COLO829 (cell line): ENCODE measurements at regions not wholly inside any gene's neighbourhood (a gene's known extent, or its start where the extent isn't known, plus 50 kb on each side); places are given as distances from the start of the nearest gene placed in this dataset.
A peak's percentile ranks its signal among the peaks of the same experiment; 100 is the strongest.

Experiments
- DNase-seq: peaks from one replicate; pipeline ENCODE4 v3.0.0; 2012; ENCODE audit warnings: low spot score

DNA sequence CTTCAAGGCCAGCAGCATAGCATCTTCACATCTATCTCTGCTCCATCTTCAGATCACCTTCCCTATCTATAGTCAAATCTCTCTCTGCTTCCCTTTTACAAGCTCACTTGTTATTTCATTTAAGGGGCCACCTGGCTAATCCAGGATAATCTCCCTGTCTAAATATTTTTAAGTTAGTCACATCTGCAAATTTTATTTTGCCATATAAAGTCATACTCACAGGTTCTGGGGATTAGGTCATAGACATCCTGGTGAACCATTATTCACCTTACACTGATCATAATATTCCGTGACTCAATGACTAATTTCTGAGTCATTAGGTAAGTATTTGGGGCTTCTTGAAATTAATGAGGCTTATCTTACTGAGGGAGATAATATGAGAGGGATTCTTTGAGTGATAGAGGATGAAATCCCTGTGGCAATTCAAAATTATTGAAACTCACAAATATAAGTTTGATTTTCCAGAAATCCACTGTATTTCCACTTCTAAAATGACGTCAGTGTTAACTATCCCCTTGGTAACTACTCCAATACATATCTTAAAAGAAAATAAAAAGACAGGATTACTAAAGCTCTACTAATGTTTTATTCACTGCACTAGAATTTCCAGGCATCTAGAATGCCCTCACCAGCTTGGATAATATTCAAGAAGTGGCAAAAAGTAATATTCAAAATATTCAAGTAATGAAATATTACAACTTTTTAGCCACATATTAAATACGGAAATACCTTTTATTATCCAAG lies 93.7 kb upstream of the RBMS3 start:
- DNase-seq = peak; percentile 73

DNA sequence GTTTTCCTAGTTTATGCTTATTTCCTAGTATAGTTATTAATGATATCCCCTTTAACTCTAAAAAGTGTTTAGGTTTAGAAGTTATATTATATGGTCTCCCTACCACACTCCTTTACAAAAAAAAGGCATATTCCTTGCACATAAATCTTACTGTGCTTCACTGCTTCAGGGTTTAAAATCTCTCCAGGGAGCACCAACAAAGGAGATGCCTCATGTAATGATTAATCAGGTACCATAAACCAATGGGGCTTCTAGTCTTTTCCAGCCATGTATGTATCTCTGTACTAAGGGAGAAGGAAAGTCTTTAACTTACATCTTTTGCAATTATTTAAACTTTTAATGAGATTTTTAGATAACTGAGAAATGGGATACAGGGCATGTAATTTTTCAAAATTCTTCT lies 91.5 kb upstream of the RBMS3 start:
- DNase-seq = no peak

DNA sequence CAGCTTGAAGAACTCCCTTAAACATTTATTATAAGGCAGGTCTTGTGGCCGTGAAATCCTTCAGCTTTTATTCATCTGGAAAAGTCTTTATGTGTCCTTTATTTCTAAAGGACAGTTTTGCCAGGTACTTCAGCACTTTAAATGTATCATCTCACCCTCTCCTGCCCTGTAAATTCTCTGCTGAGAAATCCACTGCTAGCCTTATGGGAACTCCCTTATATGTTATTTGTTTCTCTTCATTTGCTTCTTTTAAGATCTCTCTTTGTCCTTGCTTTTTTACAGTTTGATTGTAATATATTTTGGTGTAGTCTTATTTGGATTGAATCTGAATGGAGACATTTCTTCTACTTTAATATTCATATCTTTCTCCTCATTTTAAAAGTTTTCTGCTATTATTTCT lies 86.7 kb upstream of the RBMS3 start:
- DNase-seq = no peak

DNA sequence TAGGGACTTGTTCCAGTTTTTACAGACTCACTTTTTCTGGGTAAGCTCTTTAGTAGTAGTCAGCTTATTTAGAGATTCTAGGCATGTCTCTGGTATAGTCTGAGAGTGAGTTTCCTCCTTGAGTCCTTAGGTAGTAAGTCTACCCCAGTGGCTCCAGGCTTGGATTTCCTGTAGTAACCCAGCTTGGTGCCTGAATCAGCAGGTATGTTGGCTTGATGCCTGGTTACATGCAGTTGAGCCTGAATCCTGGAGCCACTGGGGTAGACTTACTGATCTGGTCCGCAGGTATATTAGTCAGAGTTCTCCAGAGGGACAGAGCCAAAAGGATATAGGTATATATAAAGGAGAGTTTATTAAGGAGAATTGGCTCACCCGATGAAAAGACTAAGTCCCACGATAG lies 85.8 kb upstream of the RBMS3 start:
- no peak for DNase-seq

DNA sequence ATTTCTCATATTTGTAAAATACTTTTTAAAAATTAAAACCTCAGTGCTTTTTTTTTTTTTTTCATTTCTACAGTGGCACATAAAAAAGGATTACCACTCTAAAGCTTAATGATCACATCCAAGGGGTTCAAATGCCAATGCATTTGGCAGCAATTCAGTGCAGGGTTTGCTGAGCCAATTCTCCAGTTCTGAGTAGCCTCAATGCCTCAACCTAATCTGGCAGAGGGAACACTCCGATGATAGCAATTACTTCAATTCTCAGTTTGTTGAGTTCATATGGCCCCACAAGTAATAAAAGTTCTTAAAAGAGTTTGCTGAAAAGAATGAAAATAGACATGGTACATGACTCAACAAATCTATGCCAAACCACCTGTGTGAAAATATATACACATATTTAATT lies 79.3 kb upstream of the RBMS3 start:
- no peak for DNase-seq

DNA sequence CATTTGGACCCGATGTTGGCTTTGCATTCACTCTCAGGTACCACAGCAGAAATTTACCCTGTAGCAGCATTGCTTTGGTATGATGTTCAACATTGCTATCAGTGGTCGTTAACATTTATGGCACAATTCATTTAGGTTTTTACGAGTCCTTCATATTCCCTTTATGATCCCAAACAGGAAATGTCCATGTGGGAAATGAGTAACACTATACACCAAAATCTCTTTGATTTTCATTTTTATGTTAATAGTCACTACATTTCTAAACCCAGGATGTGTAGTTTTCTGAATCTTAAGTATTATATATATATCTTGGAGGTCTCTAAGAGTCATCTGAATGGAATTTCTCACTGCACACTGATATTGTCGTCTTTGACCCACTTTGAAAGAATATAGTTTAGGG lies 78.5 kb upstream of the RBMS3 start:
- DNase-seq = no peak

DNA sequence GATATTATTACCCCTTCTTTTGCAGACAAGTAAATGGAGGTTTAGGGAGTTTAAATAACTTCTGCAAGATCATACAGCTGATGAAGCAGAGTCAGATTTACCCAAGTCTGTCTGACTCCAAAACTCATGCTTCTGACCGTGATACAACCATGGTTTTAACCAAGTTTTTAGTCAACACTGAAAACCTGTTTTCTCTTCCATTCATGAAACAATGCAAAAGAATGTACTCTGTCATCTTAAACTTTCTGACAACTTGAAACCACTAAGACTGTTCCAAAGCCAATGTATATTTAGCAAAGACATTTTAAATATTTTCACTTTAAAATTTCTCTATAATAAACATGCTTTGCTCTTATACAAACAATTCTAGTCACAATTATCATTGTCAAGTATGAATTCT lies 77.0 kb upstream of the RBMS3 start:
- no peak for DNase-seq

DNA sequence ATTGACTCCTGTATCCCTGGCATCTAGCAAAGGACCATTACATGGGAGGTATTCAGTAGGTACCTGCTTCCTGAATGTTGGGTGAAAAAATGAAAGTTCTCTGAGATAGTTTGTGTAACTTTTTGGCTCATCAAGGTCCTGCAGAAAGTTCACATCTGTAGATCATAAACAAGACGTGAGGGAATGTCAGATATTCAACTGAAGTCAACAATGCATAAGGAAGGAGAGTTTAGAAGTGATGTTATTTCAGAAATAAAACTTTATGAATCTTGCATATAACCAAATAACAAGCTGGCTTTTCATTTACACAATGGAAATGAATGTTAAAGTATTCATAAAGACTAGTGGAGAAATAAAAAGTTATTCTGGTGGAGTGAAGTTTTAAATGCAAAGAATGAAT lies 73.4 kb upstream of the RBMS3 start:
- DNase-seq = no peak

DNA sequence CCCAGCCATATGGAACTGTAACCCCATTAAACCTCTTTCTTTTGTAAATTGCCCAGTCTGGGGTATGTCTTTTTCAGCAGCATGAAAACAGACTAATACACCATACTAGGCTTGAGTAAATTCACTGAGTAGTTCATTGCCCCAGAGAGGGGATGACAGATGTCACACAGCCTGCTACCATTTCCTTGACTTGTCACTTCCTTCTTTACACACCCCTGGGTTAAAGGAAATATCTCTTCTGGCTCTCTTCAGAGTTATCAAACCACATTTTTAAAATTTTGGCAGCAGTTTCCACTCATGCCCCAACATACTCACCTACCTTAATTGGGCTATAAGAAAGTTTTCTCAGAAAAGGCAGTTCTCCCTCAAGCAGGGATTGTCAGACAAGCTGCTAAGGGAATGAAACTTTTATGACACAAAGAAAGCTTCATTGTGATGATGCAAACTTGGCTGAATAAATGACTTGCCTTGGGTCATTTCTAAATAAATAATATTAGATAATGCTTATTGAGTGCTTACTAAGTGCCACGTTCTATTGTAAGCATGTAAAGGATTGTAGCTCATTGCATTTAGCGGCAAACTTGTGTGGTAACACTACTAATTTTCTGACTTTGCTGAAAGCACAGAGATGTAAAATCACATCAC lies 68.0 kb upstream of the RBMS3 start:
- no peak for DNase-seq

DNA sequence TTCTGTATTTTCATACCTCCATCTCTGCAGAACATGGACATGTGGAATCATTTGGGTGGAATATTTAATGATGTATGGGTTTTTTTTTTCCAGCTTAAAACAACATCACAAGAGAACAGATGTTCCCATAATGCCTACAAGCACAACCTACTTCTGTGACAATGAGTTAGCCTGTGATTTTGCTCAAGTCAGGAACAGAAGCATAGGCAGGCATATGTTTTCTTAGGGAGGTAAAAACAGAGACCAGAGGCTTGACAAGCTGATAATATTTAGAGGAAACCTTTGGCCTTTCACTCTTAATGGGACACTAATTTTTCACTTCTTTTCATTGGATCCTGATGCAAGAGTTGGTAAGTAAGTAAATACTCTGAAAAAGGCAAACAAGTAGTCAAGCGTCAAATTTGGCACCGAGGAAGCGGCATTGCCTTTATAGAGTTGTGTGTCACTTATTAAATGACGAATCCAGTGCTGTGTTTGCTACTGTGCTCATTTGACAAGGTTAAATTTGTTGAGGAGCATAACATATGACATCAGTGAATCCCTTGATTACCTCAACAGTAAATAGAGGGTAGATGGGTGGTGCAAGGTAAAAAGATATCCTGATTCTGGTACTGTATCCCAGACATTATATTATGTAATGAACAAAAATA lies 66.7 kb upstream of the RBMS3 start:
- DNase-seq = no peak

DNA sequence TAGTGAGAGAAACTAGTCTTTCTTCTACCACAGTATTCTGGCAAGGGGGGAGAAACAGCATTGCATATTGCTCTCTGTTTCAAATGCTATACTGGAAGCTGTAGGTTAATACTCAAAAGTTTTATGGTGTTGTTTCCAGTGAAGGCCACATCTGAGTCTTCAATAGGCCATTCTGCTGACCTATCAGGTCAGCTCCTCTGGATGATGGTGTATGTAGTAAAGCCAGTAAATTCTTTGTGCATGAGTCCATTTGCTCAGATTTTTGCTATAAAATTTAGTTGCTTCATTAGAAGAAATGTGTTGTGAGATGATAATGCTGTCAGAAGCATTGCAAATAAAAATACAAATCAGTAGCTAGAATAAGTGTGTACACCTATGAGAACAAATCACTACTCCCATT lies 64.9 kb upstream of the RBMS3 start:
- no peak for DNase-seq

DNA sequence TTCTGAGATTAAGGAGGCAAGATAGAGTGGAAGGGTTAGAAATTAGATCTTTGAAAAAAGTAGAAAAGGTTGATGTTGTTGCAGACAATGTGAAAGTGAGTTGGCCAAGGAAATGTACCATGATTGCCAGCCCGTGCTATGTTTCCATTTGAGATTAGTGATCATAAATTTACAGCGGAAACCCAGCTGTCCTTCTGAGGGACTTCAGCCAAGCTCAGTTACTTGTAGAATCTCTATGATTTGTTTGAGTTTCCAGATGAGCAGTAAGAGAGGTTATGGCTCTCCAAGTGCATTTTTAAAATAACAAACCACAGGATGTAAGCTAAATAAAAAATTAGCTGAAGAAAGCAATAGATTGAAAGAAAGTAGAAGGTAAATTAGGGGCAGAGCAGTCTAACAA lies 54.2 kb upstream of the RBMS3 start:
- DNase-seq = no peak

DNA sequence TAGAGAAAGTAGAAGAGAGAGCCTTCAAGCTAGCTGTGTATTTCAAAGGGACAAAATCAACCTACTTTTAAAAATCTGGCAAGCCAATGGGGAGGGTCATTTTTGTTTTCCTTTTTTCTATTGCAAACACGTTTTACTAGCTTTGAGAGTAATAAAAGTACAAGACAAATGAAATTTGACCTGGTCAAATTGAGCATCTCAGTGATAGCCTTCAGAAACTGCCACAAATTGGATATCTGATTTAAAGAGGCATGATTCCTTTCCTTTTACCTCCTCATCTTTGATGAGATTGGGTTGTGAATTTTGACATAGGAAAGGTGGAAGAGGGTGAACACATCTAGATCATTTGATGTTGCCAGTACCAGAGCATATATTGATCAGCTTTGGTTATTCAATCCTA lies 53.6 kb upstream of the RBMS3 start:
- no peak for DNase-seq
